Keratinocyte (primary cell): ENCODE measurements at regions not wholly inside any gene's neighbourhood (a gene's known extent, or its start where the extent isn't known, plus 50 kb on each side); places are given as distances from the start of the nearest gene placed in this dataset.

Source experiments
- CTCF ChIP-seq, 3 experiments: IDR thresholded peaks in 1 of 3; conservative IDR thresholded peaks in 1 of 3; optimal IDR thresholded peaks in 1 of 3; 2 replicates in 2 of 3; 3 replicates in 1 of 3; pipeline versions ENCODE3 to v1.5.1; 2011; ENCODE audit warnings: low read length in 3 of 3, mild to moderate bottlenecking in 3 of 3, moderate library complexity in 2 of 3, control low read depth in 1 of 3, inconsistent platforms in 1 of 3; ENCODE audit not compliant: insufficient read depth in 2 of 3; ENCODE audit errors: extremely low read depth in 1 of 3
- EZH2 ChIP-seq: IDR thresholded peaks from one replicate; pipeline ENCODE4 v1.6.1; 2012; ENCODE audit warnings: inconsistent platforms, mild to moderate bottlenecking, low read length, moderate library complexity

DNA sequence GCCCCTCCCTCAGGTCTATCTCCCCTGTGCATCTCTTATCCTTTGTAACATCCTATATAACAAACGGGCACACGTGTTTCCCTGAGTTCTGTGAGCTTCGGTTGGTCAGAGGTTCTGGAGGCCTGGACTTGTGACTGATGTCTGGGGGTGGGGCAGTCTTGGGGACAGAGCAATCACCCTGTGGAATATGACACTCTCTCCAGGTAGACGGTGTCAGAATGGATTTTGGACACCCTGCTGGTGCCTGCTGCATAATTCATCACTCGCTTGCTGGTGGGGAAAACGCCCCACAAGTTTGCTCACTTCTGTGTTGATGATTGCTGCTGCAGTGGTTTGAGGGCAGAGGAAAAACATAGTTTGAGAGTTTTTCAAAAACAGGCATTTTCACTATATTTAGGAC lies 223.2 kb downstream of the UQCRFS1 start:
- no peak for TF ChIP-seq CTCF (optimal IDR thresholded peaks at IDR 0.05 in 1 of 3, IDR thresholded peaks at IDR 0.05 in 1 of 3, conservative IDR thresholded peaks at IDR 0.05 in 1 of 3; ENCODE audit: extremely low read depth in 1 of 3, insufficient read depth in 2 of 3, low read length in 3 of 3)
- TF ChIP-seq EZH2: no peak
